IMR-90 (cell line): ENCODE measurements at regions not wholly inside any gene's neighbourhood (a gene's known extent, or its start where the extent isn't known, plus 50 kb on each side); places are given as distances from the start of the nearest gene placed in this dataset.

Experiments
- ATAC-seq: fragments of 200-7000 bp; cut with Tn5 transposase; 2 replicates; pipeline ENCODE4 v1.9.1; 2020; ENCODE audit warnings: low read depth, mild to moderate bottlenecking, moderate library complexity
- BruUV-seq: library from RNA; stranded (reverse); fragments of 400-500 nt; replicated peaks from 2 replicates; lab custom pipeline; 2021; lab: Mats Ljungman, UMichigan
- CTCF ChIA-PET: fragments of 300-600 bp; formaldehyde crosslinking; extraction: SDS; loops from one replicate; lab custom pipeline; 2021; ENCODE audit warnings: antibody characterized with exemption; lab: Yijun Ruan, JAX
- POLR2A ChIA-PET: fragments of 300-600 bp; sonication (Branson Sonifier 250); formaldehyde crosslinking; loops from one replicate; lab custom pipeline; 2022; ENCODE audit warnings: antibody characterized with exemption; ENCODE audit not compliant: unreplicated experiment; lab: Charles Lee
- DNase-seq: peaks from one replicate; pipeline ENCODE4 v3.0.0; 2013
- H2AFZ ChIP-seq: replicated peaks from 2 replicates; pipeline ENCODE3; 2013; ENCODE audit warnings: low read length, mild to moderate bottlenecking; ENCODE audit not compliant: poor library complexity
- H2AK5ac ChIP-seq: 2 replicates; pipeline ENCODE4 v1.6.1; 2013; ENCODE audit warnings: low read depth, low read length, inconsistent platforms
- H2AK9ac ChIP-seq: replicated peaks from 2 replicates; pipeline ENCODE3; 2013; ENCODE audit warnings: mild to moderate bottlenecking, low read depth, low read length, moderate library complexity; ENCODE audit not compliant: poor library complexity
- H2BK120ac ChIP-seq: 2 replicates; pipeline ENCODE4 v1.6.1; 2013; ENCODE audit warnings: low read depth, low read length, inconsistent platforms
- H2BK15ac ChIP-seq: 3 replicates; pipeline ENCODE4 v1.6.1; 2013; ENCODE audit warnings: low read depth, low read length, inconsistent platforms
- H2BK20ac ChIP-seq: 2 replicates; pipeline ENCODE4 v1.6.1; 2013; ENCODE audit warnings: low read depth, mild to moderate bottlenecking, inconsistent platforms, low read length, moderate library complexity
- H2BK5ac ChIP-seq: 2 replicates; pipeline ENCODE4 v1.6.1; 2013; ENCODE audit warnings: mild to moderate bottlenecking, low read depth, low read length, inconsistent platforms; ENCODE audit not compliant: poor library complexity, severe bottlenecking
- H3K14ac ChIP-seq: replicated peaks from 2 replicates; pipeline ENCODE4 v1.6.1; 2013; ENCODE audit warnings: low read depth, low read length, inconsistent platforms
- H3K18ac ChIP-seq: 2 replicates; pipeline ENCODE4 v1.6.1; 2013; ENCODE audit warnings: low read depth, low read length, control low read depth
- H3K23ac ChIP-seq: 2 replicates; pipeline ENCODE4 v1.6.1; 2013; ENCODE audit warnings: low read depth, low read length, inconsistent platforms
- H3K27ac ChIP-seq: 2 replicates; pipeline ENCODE4 v1.5.1; 2013; ENCODE audit warnings: mild to moderate bottlenecking, control low read depth, low read length; ENCODE audit not compliant: insufficient read depth
- H3K27me3 ChIP-seq: 2 replicates; pipeline ENCODE4 v1.6.1; 2013; ENCODE audit warnings: low read length; ENCODE audit not compliant: control insufficient read depth, insufficient read depth
- H3K36me3 ChIP-seq: 2 replicates; pipeline ENCODE4 v1.6.1; 2013; ENCODE audit warnings: low read length, mixed read lengths; ENCODE audit not compliant: control insufficient read depth, insufficient read depth
- H3K4ac ChIP-seq: 2 replicates; pipeline ENCODE4 v1.6.1; 2013; ENCODE audit warnings: low read depth, low read length, inconsistent platforms
- H3K4me1 ChIP-seq: 2 replicates; pipeline ENCODE4 v1.6.1; 2013; ENCODE audit warnings: low read length, mixed read lengths; ENCODE audit not compliant: control insufficient read depth, insufficient read depth
- H3K4me2 ChIP-seq: 2 replicates; pipeline ENCODE4 v1.6.1; 2013; ENCODE audit warnings: low read depth, mild to moderate bottlenecking, control low read depth, low read length, moderate library complexity
- H3K4me3 ChIP-seq: 2 replicates; pipeline ENCODE4 v1.5.1; 2013; ENCODE audit warnings: low read depth, mild to moderate bottlenecking, control low read depth, low read length, moderate library complexity; ENCODE audit not compliant: insufficient read depth
- H3K56ac ChIP-seq: 2 replicates; pipeline ENCODE4 v1.6.1; 2013; ENCODE audit warnings: low read length, inconsistent platforms; ENCODE audit not compliant: insufficient read depth; ENCODE audit errors: extremely low read depth
- H3K79me1 ChIP-seq, 2 experiments: 2 replicates each; pipeline ENCODE4 v1.6.1; 2013; ENCODE audit warnings: low read length in 2 of 2, inconsistent platforms in 1 of 2, low read depth in 1 of 2
- H3K9ac ChIP-seq: 2 replicates; pipeline ENCODE4 v1.6.1; 2013; ENCODE audit warnings: low read depth, low read length, control low read depth
- H3K9me1 ChIP-seq: 2 replicates; pipeline ENCODE4 v1.6.1; 2013; ENCODE audit warnings: low read length, inconsistent platforms; ENCODE audit not compliant: insufficient read depth
- H3K9me3 ChIP-seq: 2 replicates; pipeline ENCODE4 v1.6.1; 2013; ENCODE audit warnings: low read length; ENCODE audit not compliant: control insufficient read depth, insufficient read depth
- H4K20me1 ChIP-seq: 2 replicates; pipeline ENCODE4 v1.6.1; 2013; ENCODE audit warnings: low read length, inconsistent platforms; ENCODE audit not compliant: insufficient read depth
- H4K5ac ChIP-seq: 2 replicates; pipeline ENCODE4 v1.6.1; 2013; ENCODE audit warnings: mild to moderate bottlenecking, low read depth, low read length, control low read depth
- H4K8ac ChIP-seq, 2 experiments: 2 replicates each; pipeline ENCODE4 v1.6.1; 2013; ENCODE audit warnings: low read depth in 2 of 2, low read length in 2 of 2, control low read depth in 1 of 2, inconsistent platforms in 1 of 2
- H4K91ac ChIP-seq: 2 replicates; pipeline ENCODE4 v1.6.1; 2013; ENCODE audit warnings: low read depth, low read length, inconsistent platforms; ENCODE audit not compliant: insufficient read depth
- CEBPB ChIP-seq: IDR thresholded peaks from 2 replicates; pipeline ENCODE4 v1.6.1; 2012; ENCODE audit warnings: low read depth, low read length, improper control_type of control experiment
- CHD1 ChIP-seq: IDR thresholded peaks from 2 replicates; pipeline ENCODE4 v1.6.1; 2012; ENCODE audit warnings: low read depth, low read length, improper control_type of control experiment
- FOS ChIP-seq: fragments of 150-350 bp; IDR thresholded peaks from 2 replicates; pipeline ENCODE4 v1.6.1; 2016; ENCODE audit warnings: low read depth, low read length
- MAFK ChIP-seq: IDR thresholded peaks from 2 replicates; pipeline ENCODE4 v1.6.1; 2012; ENCODE audit warnings: low read depth, low read length, improper control_type of control experiment
- MAZ ChIP-seq: IDR thresholded peaks from 2 replicates; pipeline ENCODE4 v1.6.1; 2012; ENCODE audit warnings: low read depth, mild to moderate bottlenecking, low read length, improper control_type of control experiment, moderate library complexity, borderline replicate concordance
- MXI1 ChIP-seq: IDR thresholded peaks from 2 replicates; pipeline ENCODE4 v1.6.1; 2012; ENCODE audit warnings: low read depth, mild to moderate bottlenecking, low read length, moderate library complexity, borderline replicate concordance
- NFE2L2 ChIP-seq: fragments of 150-350 bp; IDR thresholded peaks from 2 replicates; pipeline ENCODE4 v1.6.1; 2016; ENCODE audit warnings: low read depth, mild to moderate bottlenecking, low read length
- POLR2A ChIP-seq: IDR thresholded peaks from 2 replicates; pipeline ENCODE4 v1.6.1; 2012; ENCODE audit warnings: mild to moderate bottlenecking, low read depth, low read length
- RAD21 ChIP-seq: IDR thresholded peaks from 2 replicates; pipeline ENCODE4 v1.6.1; 2012; ENCODE audit warnings: low read length, improper control_type of control experiment
- RFX5 ChIP-seq: IDR thresholded peaks from 2 replicates; pipeline ENCODE4 v1.8.0; 2012; ENCODE audit warnings: low read depth, mild to moderate bottlenecking, low read length, moderate library complexity
- SMC3 ChIP-seq: fragments of 150-350 bp; IDR thresholded peaks from 2 replicates; pipeline ENCODE4 v1.6.1; 2016; ENCODE audit warnings: low read depth, mild to moderate bottlenecking, antibody characterized with exemption, low read length, moderate library complexity
- WGBS, 2 experiments: methylation state at CpG; one replicate each; pipeline versions ENCODE4 v1.1.5 to v1.1.7; 2013; ENCODE audit warnings: missing lambda C conversion rate in 2 of 2; ENCODE audit not compliant: insufficient read length in 1 of 2; ENCODE audit errors: extremely low coverage in 2 of 2; 5-methylcytosine and 5-hydroxymethylcytosine counted together
- dilution Hi-C: fragments of 300-500 bp; cut with HindIII; formaldehyde crosslinking; loops from one replicate; pipeline ENCODE4 v1.14.3; 2018; ENCODE audit warnings: low sequenced_read_pairs; ENCODE audit not compliant: unreplicated experiment
- in situ Hi-C: fragments of 300-500 bp; cut with MboI; formaldehyde crosslinking; loops from 3 replicates; pipeline ENCODE4 v1.14.3; 2019; ENCODE audit warnings: low sequenced_read_pairs, inconsistent platforms, mixed read lengths
- intact Hi-C: fragments of 100-400 bp; cut with micrococcal nuclease; formaldehyde crosslinking; loops from 2 replicates; pipeline ENCODE4 v1.10.0; 2022
- TF ChIP-seq, protein P1 (sequence below): conservative IDR thresholded peaks from 2 replicates; pipeline ENCODE4 v1.5.1; 2012; ENCODE audit warnings: mild to moderate bottlenecking, low read depth, low read length, improper control_type of control experiment
- TF ChIP-seq, protein P2 (sequence below): fragments of 150-350 bp; IDR thresholded peaks from 2 replicates; pipeline ENCODE4 v1.6.1; 2017; ENCODE audit warnings: mild to moderate bottlenecking, antibody characterized with exemption, low read length, low read depth

DNA sequence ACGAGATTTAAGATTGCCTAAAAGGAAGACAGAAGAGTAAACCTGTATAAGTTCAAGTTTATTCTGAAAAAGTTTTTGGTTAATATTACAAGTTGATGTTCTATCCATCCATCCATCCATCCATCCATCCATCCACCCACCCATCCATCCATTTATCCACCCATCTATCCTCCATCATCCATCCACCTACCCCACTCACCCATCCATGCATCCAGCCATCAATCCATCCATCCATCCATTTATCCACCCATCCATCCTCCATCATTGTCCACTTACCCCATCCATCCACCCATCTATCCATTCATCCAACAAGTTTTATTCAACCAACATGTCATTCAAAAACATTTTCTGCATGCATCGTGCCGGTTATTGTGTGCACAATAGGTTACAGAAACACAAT lies 89.3 kb downstream of the ZBTB18 start:
- H3K4me1 ChIP-seq: peaks cover 2% of the 10 kb centered on the region
- no peak overlapping the region for H3K56ac ChIP-seq
- H3K27ac ChIP-seq: no peak overlapping the region
- CTCF ChIA-PET: no interaction called here
- dilution Hi-C loops (no loop called here), intact Hi-C loops (no loop called here), in situ Hi-C loops (no loop called here)
- DNase-seq (no peak), ATAC-seq (no peak)
- TF ChIP-seq MAFK (no peak), NFE2L2 (no peak), RAD21 (no peak), FOS (no peak), RFX5 (no peak), MAZ (no peak), POLR2A (no peak), MXI1 (no peak), CHD1 (no peak), SMC3 (no peak), CEBPB (no peak)
- TF ChIP-seq, protein P1, sequence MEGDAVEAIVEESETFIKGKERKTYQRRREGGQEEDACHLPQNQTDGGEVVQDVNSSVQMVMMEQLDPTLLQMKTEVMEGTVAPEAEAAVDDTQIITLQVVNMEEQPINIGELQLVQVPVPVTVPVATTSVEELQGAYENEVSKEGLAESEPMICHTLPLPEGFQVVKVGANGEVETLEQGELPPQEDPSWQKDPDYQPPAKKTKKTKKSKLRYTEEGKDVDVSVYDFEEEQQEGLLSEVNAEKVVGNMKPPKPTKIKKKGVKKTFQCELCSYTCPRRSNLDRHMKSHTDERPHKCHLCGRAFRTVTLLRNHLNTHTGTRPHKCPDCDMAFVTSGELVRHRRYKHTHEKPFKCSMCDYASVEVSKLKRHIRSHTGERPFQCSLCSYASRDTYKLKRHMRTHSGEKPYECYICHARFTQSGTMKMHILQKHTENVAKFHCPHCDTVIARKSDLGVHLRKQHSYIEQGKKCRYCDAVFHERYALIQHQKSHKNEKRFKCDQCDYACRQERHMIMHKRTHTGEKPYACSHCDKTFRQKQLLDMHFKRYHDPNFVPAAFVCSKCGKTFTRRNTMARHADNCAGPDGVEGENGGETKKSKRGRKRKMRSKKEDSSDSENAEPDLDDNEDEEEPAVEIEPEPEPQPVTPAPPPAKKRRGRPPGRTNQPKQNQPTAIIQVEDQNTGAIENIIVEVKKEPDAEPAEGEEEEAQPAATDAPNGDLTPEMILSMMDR: no peak
- TF ChIP-seq, protein P2, sequence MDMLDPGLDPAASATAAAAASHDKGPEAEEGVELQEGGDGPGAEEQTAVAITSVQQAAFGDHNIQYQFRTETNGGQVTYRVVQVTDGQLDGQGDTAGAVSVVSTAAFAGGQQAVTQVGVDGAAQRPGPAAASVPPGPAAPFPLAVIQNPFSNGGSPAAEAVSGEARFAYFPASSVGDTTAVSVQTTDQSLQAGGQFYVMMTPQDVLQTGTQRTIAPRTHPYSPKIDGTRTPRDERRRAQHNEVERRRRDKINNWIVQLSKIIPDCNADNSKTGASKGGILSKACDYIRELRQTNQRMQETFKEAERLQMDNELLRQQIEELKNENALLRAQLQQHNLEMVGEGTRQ: no peak
- H3K14ac ChIP-seq: no peak overlapping the region
- H2AK5ac ChIP-seq: no peak overlapping the region
- H3K9ac ChIP-seq: no peak overlapping the region
- H2AK9ac ChIP-seq: no peak overlapping the region
- H3K79me1 ChIP-seq: no peaks in the 10 kb centered on the region
- H3K23ac ChIP-seq: no peak overlapping the region
- H3K4me2 ChIP-seq: no peak overlapping the region
- H3K27me3 ChIP-seq: 0 out of 2 replicates have a peak, but pooled peaks cover 2% of the 10 kb centered on the region
- H4K5ac ChIP-seq: no peak overlapping the region
- no peak overlapping the region for H4K91ac ChIP-seq
- no TSS peak for BruUV-seq
- no peak overlapping the region for H3K18ac ChIP-seq
- H2BK15ac ChIP-seq: no peak overlapping the region
- no peak overlapping the region for H2BK20ac ChIP-seq
- H3K4ac ChIP-seq: no peak overlapping the region
- no peaks in the 10 kb centered on the region for H3K9me3 ChIP-seq
- POLR2A ChIA-PET: no interaction called here
- no peak overlapping the region for H3K4me3 ChIP-seq
- no CpG with 5 or more reads among the region's 3 CpGs for WGBS, 2 experiments
- no peak overlapping the region for H2AFZ ChIP-seq
- H2BK120ac ChIP-seq: no peak overlapping the region
- no peaks in the 10 kb centered on the region for H3K36me3 ChIP-seq
- H4K8ac ChIP-seq: no peak overlapping the region
- H3K9me1 ChIP-seq: no peaks in the 10 kb centered on the region
- H4K20me1 ChIP-seq: no peaks in the 10 kb centered on the region
- no peak overlapping the region for H2BK5ac ChIP-seq
